Kidney capillary endothelial cell (primary cell): ENCODE measurements at regions not wholly inside any gene's neighbourhood (a gene's known extent, or its start where the extent isn't known, plus 50 kb on each side); places are given as distances from the start of the nearest gene placed in this dataset.

ENCODE experiments used
- DNase-seq: peaks from one replicate; pipeline ENCODE4 v3.0.0-alpha.2; 2018; ENCODE audit warnings: low spot score

GRCh38 chr11:92482492-92483060 is 258.0 kb downstream of the FAT3 start:
- no peak for DNase-seq

GRCh38 chr11:92484570-92484969 is 260.0 kb downstream of the FAT3 start:
- DNase-seq, result no peak

- no peak for DNase-seq
Observed at GRCh38 chr11:92489826-92490399, 265.3 kb downstream of the FAT3 start.

- no peak for DNase-seq
Observed at GRCh38 chr11:92492372-92492771, 267.8 kb downstream of the FAT3 start.

- no peak for DNase-seq
Observed at GRCh38 chr11:92495107-92495793, 270.6 kb downstream of the FAT3 start.

- no peak for DNase-seq
Observed at GRCh38 chr11:92500453-92500852, 275.8 kb downstream of the FAT3 start.

GRCh38 chr11:92501066-92501739 is 276.6 kb downstream of the FAT3 start:
- no peak for DNase-seq

GRCh38 chr11:92504004-92504403 is 279.4 kb downstream of the FAT3 start:
- DNase-seq, result no peak

- no peak for DNase-seq
Observed at GRCh38 chr11:92504534-92504933, 279.9 kb downstream of the FAT3 start.

GRCh38 chr11:92505689-92506088 is 281.1 kb downstream of the FAT3 start:
- DNase-seq, result no peak

- no peak for DNase-seq
Observed at GRCh38 chr11:92506809-92507336, 282.3 kb downstream of the FAT3 start.

GRCh38 chr11:92510591-92510990 is 286.0 kb downstream of the FAT3 start:
- DNase-seq, result no peak

- no peak for DNase-seq
Observed at GRCh38 chr11:92511522-92512203, 287.0 kb downstream of the FAT3 start.

GRCh38 chr11:92512204-92512569 is 287.6 kb downstream of the FAT3 start:
- DNase-seq, result no peak

GRCh38 chr11:92523611-92524010 is 299.0 kb downstream of the FAT3 start:
- no peak for DNase-seq

- no peak for DNase-seq
Observed at GRCh38 chr11:92524542-92524941, 299.9 kb downstream of the FAT3 start.

- DNase-seq, result no peak
Observed at GRCh38 chr11:92527467-92527866, 302.8 kb downstream of the FAT3 start.

GRCh38 chr11:92528001-92528400 is 303.4 kb downstream of the FAT3 start:
- no peak for DNase-seq

GRCh38 chr11:92531065-92531739 is 306.6 kb downstream of the FAT3 start:
- DNase-seq, result no peak

GRCh38 chr11:92533657-92534335 is 309.2 kb downstream of the FAT3 start:
- no peak for DNase-seq

- no peak for DNase-seq
Observed at GRCh38 chr11:92536883-92537282, 312.3 kb downstream of the FAT3 start.
